SK-N-MC (cell line): ENCODE measurements at regions not wholly inside any gene's neighbourhood (a gene's known extent, or its start where the extent isn't known, plus 50 kb on each side); places are given as distances from the start of the nearest gene placed in this dataset.

Experiments
- DNase-seq: peaks from one replicate; pipeline ENCODE4 v3.0.0-alpha.2; 2011; ENCODE audit warnings: low read depth, low spot score
- H3K27ac ChIP-seq: fragments of 200-600 bp; sonication (generic); 2 replicates; pipeline ENCODE4 v1.5.1; 2016; ENCODE audit warnings: mixed run types
- H3K36me3 ChIP-seq: fragments of 200-600 bp; sonication (generic); 2 replicates; pipeline ENCODE4 v1.6.1; 2017; ENCODE audit warnings: antibody characterized with exemption, low read length, mixed read lengths; ENCODE audit not compliant: insufficient read depth
- H3K4me3 ChIP-seq: fragments of 200-600 bp; sonication (generic); 2 replicates; pipeline ENCODE4 v1.5.1; 2016
- H3K9ac ChIP-seq: fragments of 200-600 bp; sonication (generic); 2 replicates; pipeline ENCODE4 v1.8.0; 2017; ENCODE audit warnings: mixed run types, mixed read lengths; ENCODE audit not compliant: insufficient read length
- H3K9me3 ChIP-seq: fragments of 200-600 bp; sonication (generic); 2 replicates; pipeline ENCODE4 v1.6.1; 2017; ENCODE audit warnings: low read depth, mild to moderate bottlenecking, antibody characterized with exemption, low read length, moderate library complexity, mixed read lengths
- EZH2 ChIP-seq: fragments of 200-600 bp; sonication (generic); IDR thresholded peaks from one replicate; pipeline ENCODE4 v1.6.1; 2017; ENCODE audit warnings: antibody characterized with exemption
- FOXP2 ChIP-seq: optimal IDR thresholded peaks from 2 replicates; pipeline ENCODE3; 2011; ENCODE audit warnings: mild to moderate bottlenecking, moderate library complexity; ENCODE audit not compliant: insufficient read depth; ENCODE audit errors: extremely low read length, control extremely low read depth
- POLR2AphosphoS5 ChIP-seq: IDR thresholded peaks from 2 replicates; pipeline ENCODE4 v1.6.1; 2012; ENCODE audit warnings: mild to moderate bottlenecking, low read depth, low read length, borderline replicate concordance

- no peak overlapping the region for H3K9ac ChIP-seq
- no peak overlapping the region for H3K27ac ChIP-seq
- no peak overlapping the region for H3K4me3 ChIP-seq
- DNase-seq = no peak
- H3K36me3 ChIP-seq = no peaks in the 10 kb centered on the region
- H3K9me3 ChIP-seq = no peaks in the 10 kb centered on the region
- no peak for TF ChIP-seq FOXP2
- TF ChIP-seq POLR2AphosphoS5 = no peak
Measured at GRCh38 chr17:31754239-31754945, 104.7 kb downstream of the COPRS start.

DNA sequence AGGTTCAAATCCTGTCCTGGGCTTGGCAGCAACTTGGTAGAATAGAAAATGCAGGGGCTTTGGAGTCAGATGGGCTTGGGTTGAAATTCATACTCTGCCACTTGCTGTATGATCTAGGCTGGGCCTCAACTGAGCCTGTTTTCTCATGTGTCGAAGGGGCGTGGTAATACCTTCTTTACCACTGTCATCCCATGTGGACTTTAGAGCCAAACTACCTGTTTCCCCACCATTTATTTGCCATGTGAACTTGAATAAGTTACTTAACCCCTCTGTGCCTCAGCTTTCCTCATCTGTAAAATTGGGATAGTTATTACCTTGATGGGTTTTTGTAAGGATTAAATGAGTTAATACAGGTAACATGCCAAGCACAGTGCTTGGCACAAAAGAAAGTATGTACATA is 106.0 kb downstream of the COPRS start:
- no peak for DNase-seq
- no peak for TF ChIP-seq FOXP2
- TF ChIP-seq EZH2 = no peak
- TF ChIP-seq POLR2AphosphoS5 = no peak
- H3K36me3 ChIP-seq = no peaks in the 10 kb centered on the region
- no peak overlapping the region for H3K4me3 ChIP-seq
- H3K27ac ChIP-seq = no peak overlapping the region
- H3K9ac ChIP-seq = no peak overlapping the region
- no peaks in the 10 kb centered on the region for H3K9me3 ChIP-seq

DNA sequence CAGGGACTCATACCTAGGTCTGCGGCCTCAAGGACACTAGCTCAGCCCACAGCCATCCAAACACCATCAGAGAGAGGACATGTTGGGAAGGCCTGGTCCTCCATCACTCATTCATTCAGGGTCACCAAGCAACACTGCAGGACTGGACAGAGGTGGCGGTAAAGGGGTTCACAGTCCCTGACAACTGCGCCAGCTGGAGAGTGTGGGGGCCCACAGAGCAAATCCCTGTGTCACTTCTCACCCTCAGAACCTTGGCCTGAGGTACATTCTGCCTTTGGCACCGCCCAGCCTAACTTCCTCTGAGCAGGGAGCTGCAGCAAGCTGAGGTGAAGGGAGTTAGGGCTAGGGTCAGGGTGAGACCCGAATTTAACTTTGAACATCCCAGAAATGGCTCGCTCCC is 106.5 kb downstream of the COPRS start:
- TF ChIP-seq FOXP2 (no peak), POLR2AphosphoS5 (no peak), EZH2 (no peak)

GRCh38 chr17:31750578-31750977 is 108.5 kb downstream of the COPRS start:
- no peaks in the 10 kb centered on the region for H3K36me3 ChIP-seq
- H3K4me3 ChIP-seq = no peak overlapping the region
- H3K9ac ChIP-seq = no peak overlapping the region
- H3K27ac ChIP-seq = no peak overlapping the region
- TF ChIP-seq EZH2 (no peak), FOXP2 (no peak), POLR2AphosphoS5 (no peak)
- no peaks in the 10 kb centered on the region for H3K9me3 ChIP-seq
- no peak for DNase-seq

More for the DNA sequence above, 106.5 kb downstream of the COPRS start:
- Histone ChIP-seq H3K9ac (no peak overlapping the region), H3K36me3 (no peaks in the 10 kb centered on the region), H3K4me3 (no peak overlapping the region), H3K9me3 (no peaks in the 10 kb centered on the region), H3K27ac (no peak overlapping the region)
- DNase-seq = no peak

- Histone ChIP-seq H3K27ac (no peak overlapping the region), H3K4me3 (no peak overlapping the region), H3K9me3 (no peaks in the 10 kb centered on the region), H3K9ac (no peak overlapping the region), H3K36me3 (no peaks in the 10 kb centered on the region)
- TF ChIP-seq FOXP2 (no peak), EZH2 (no peak), POLR2AphosphoS5 (no peak)
- no peak for DNase-seq
Measured at GRCh38 chr17:31748881-31749280, 110.2 kb downstream of the COPRS start.

- no peak overlapping the region for H3K27ac ChIP-seq
- no peak for DNase-seq
- no peak overlapping the region for H3K4me3 ChIP-seq
Measured at GRCh38 chr17:31746884-31747495, 112.1 kb downstream of the COPRS start.

DNA sequence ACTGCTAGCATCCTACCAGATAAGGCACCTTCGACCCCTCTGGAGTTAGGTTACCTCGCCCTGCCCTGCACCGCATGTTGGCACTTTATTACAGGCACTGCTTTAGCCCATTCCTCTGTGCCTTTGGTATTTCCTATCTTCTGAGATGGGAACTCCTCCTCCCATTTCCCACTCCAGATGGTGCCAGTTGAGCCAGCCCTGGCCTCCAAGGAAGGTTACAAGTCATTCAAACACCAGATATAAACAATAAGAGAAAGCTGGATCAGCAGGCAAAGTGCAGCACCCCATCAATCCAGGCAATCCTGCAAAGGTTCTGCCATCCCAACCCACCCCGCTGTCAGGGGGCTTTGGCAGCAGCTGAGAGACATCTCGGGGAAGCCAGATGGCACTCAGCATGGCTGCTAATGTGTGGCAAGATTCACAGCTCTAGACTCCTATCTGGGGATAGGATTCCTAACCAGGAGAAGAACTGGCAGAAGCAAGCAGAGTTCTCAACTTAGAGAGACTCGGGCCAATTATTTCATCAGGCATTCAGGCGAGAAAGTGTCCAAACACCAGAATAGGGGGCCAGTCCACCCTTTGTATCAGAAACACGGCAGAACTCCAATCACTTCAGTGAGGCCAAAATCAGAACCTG is 113.0 kb downstream of the COPRS start:
- H3K27ac ChIP-seq = no peak overlapping the region
- no peaks in the 10 kb centered on the region for H3K36me3 ChIP-seq
- no peaks in the 10 kb centered on the region for H3K9me3 ChIP-seq
- no peak overlapping the region for H3K4me3 ChIP-seq
- no peak overlapping the region for H3K9ac ChIP-seq
- DNase-seq = no peak
- TF ChIP-seq EZH2 (no peak), FOXP2 (no peak), POLR2AphosphoS5 (no peak)

More at GRCh38 chr17:31746884-31747495, 112.1 kb downstream of the COPRS start:
- Histone ChIP-seq H3K36me3 (no peaks in the 10 kb centered on the region), H3K9ac (no peak overlapping the region), H3K9me3 (no peaks in the 10 kb centered on the region)
- TF ChIP-seq FOXP2 (no peak), EZH2 (no peak), POLR2AphosphoS5 (no peak)

- H3K9ac ChIP-seq = no peak overlapping the region
Measured at GRCh38 chr17:31744511-31744951, 114.5 kb downstream of the COPRS start.

GRCh38 chr17:31743797-31744196 is 115.2 kb downstream of the COPRS start:
- DNase-seq = no peak
- H3K36me3 ChIP-seq = no peaks in the 10 kb centered on the region
- H3K4me3 ChIP-seq = no peak overlapping the region
- TF ChIP-seq EZH2 = no peak
- TF ChIP-seq POLR2AphosphoS5 = no peak
- no peak for TF ChIP-seq FOXP2
- H3K9ac ChIP-seq = no peak overlapping the region
- H3K27ac ChIP-seq = no peak overlapping the region
- no peaks in the 10 kb centered on the region for H3K9me3 ChIP-seq

More at GRCh38 chr17:31744511-31744951, 114.5 kb downstream of the COPRS start:
- no peak for DNase-seq
- no peak for TF ChIP-seq FOXP2
- TF ChIP-seq EZH2 = no peak
- TF ChIP-seq POLR2AphosphoS5 = no peak
- Histone ChIP-seq H3K9me3 (no peaks in the 10 kb centered on the region), H3K4me3 (no peak overlapping the region), H3K36me3 (no peaks in the 10 kb centered on the region), H3K27ac (no peak overlapping the region)
